ENCODE measurements at regions not wholly inside any gene's neighbourhood (a gene's known extent, or its start where the extent isn't known, plus 50 kb on each side); places are given as distances from the start of the nearest gene placed in this dataset.

DNA sequence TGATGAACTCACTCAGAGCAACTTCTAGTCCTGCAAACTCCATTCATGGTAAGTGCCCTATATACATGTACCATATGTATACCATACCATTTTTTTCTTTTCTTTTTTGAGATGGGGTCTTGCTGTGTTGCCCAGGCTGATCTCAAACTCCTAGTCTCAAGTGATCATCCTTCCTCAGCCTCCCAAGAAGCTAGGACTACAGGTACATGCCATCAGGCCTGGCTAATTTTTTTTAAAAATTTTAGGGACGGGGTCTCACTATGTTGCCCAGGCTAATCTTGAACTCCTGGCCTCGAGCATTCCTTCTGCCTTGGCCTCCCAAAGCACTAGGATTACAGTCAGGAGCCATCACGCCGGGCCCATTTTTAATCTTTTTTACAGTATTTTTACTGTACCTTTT, 67.3 kb upstream of the MFGE8 start:
- FAIRE-seq (no peak), DNase-seq (ENCODE audit: low read depth in 1 of 2, low spot score in 2 of 2) (no peak)
- Histone ChIP-seq H3K79me1 (ENCODE audit: low read depth, low read length) (no peaks in the 10 kb centered on the region), H4K20me1 (replicated peaks in 1 of 2; ENCODE audit: control insufficient read depth in 1 of 2, insufficient read depth in 2 of 2, low read length in 2 of 2) (no peaks in the 10 kb centered on the region), H2BK12ac (ENCODE audit: low read depth, low read length) (no peak overlapping the region), H3K9ac (replicated peaks in 1 of 4; ENCODE audit: extremely low read depth in 1 of 4, low read depth in 3 of 4, low read length in 3 of 4) (no peak overlapping the region), H4K5ac (ENCODE audit: insufficient read length, low read depth, low read length) (no peak overlapping the region), H2AFZ (ENCODE audit: low read length) (no peak overlapping the region), H2BK5ac (ENCODE audit: low read depth, low read length) (no peak overlapping the region), H3K79me2 (ENCODE audit: control insufficient read depth in 1 of 2, insufficient read depth in 2 of 2, low read length in 2 of 2) (no peaks in the 10 kb centered on the region), H4K8ac (ENCODE audit: extremely low read depth, insufficient read depth, low read length) (no peak overlapping the region), H3K14ac (ENCODE audit: insufficient read length) (no peak overlapping the region), H2BK20ac (ENCODE audit: low read length) (no peak overlapping the region), H3K36me3 (ENCODE audit: control insufficient read depth in 2 of 4, insufficient read depth in 4 of 4, low read length in 3 of 4) (no peaks in the 10 kb centered on the region), H3K23me2 (ENCODE audit: low read depth, low read length) (no peaks in the 10 kb centered on the region), H2BK120ac (replicated peaks; ENCODE audit: low read depth, low read length) (no peak overlapping the region), H3K4me2 (ENCODE audit: insufficient read depth in 1 of 2, low read depth in 2 of 2, low read length in 2 of 2) (no peak overlapping the region), H3K18ac (ENCODE audit: extremely low read depth, low read length) (no peak overlapping the region), H3K4me3 (ENCODE audit: extremely low read depth in 1 of 4, insufficient read depth in 2 of 4, low read depth in 3 of 4, low read length in 4 of 4) (no peak overlapping the region), H2BK15ac (ENCODE audit: low read length) (no peak overlapping the region), H3K4me1 (replicated peaks in 1 of 4; ENCODE audit: control insufficient read depth in 3 of 4, insufficient read depth in 4 of 4, low read length in 3 of 4) (peaks cover 0 to 12% (median 8%) of the 10 kb centered on the region in 4 experiments; a peak in 4 of 7 replicates), H2AK5ac (ENCODE audit: low read depth, low read length) (no peak overlapping the region), H3K4ac (replicated peaks; ENCODE audit: insufficient read length, low read depth, low read length) (no peak overlapping the region), H3K27ac (ENCODE audit: low read depth, low read length) (no peak overlapping the region), H3K56ac (replicated peaks; ENCODE audit: insufficient read length, low read depth, low read length) (no peak overlapping the region), H3K27me3 (replicated peaks in 1 of 4; ENCODE audit: control insufficient read depth in 3 of 4, extremely low read depth in 1 of 4, insufficient read depth in 3 of 4, low read length in 3 of 4) (no peaks in the 10 kb centered on the region), H3K23ac (ENCODE audit: insufficient read length) (no peak overlapping the region), H4K91ac (replicated peaks; ENCODE audit: insufficient read length, low read length) (no peak overlapping the region), H3K9me3 (ENCODE audit: insufficient read depth in 2 of 2, low read depth in 1 of 2, low read length in 1 of 2) (peaks cover 0 to 7% of the 10 kb centered on the region in 2 experiments; a peak in 2 of 4 replicates)
- TF ChIP-seq POLR2A (IDR thresholded peaks at IDR 0.05; ENCODE audit: control extremely low read depth in 1 of 2, low read depth in 2 of 2, low read length in 2 of 2) (no peak), ATF2 (IDR thresholded peaks at IDR 0.05; ENCODE audit: low read length) (no peak), CTBP2 (IDR thresholded peaks at IDR 0.05; ENCODE audit: borderline replicate concordance, insufficient read depth, insufficient read length, low read length) (no peak), TEAD4 (IDR thresholded peaks at IDR 0.05; ENCODE audit: low read depth, low read length) (no peak)
- CTCF ChIA-PET (ENCODE audit: partially characterized antibody): interaction anchor here (0.6 to 1.0 kb wide), 5 partner anchors 14 to 591 kb away, joined by 3 to 6 read pairs (median 4); no protein-coding TSS in a partner anchor
- POLR2A ChIA-PET (ENCODE audit: partially characterized antibody): interaction anchor here (8.2 kb wide), 1 partner anchor 12 kb away, joined by 43 read pairs; no protein-coding TSS in a partner anchor
- 95% methylated on average over 4 of the region's 4 CpGs; no CpG with 5 or more reads in 1 of the 2 experiments for WGBS, 2 experiments (ENCODE audit: extremely low coverage in 1 of 2, insufficient coverage in 1 of 2, insufficient read length in 1 of 2, insufficient replicate concordance in 2 of 2, low coverage in 1 of 2, low lambda C conversion rate in 2 of 2, missing lambda C conversion rate in 1 of 2)

Data from H1 (cell line).